GM21619 (cell line): ENCODE measurements at regions not wholly inside any gene's neighbourhood (a gene's known extent, or its start where the extent isn't known, plus 50 kb on each side); places are given as distances from the start of the nearest gene placed in this dataset.
"Not testable (repeated sequence)": the region's sequence is repeated elsewhere in the genome, so short reads cannot be mapped to it uniquely, and the experiment has no call there.

Experiments
- ATAC-seq: cut with Tn5 transposase; IDR thresholded peaks from one replicate; pipeline ENCODE4 v1.9.1; 2021; ENCODE audit not compliant: unreplicated experiment

- no peak for ATAC-seq
Observed at GRCh38 chr2:76050196-76050595, 339.5 kb upstream of the GCFC2 start.

DNA sequence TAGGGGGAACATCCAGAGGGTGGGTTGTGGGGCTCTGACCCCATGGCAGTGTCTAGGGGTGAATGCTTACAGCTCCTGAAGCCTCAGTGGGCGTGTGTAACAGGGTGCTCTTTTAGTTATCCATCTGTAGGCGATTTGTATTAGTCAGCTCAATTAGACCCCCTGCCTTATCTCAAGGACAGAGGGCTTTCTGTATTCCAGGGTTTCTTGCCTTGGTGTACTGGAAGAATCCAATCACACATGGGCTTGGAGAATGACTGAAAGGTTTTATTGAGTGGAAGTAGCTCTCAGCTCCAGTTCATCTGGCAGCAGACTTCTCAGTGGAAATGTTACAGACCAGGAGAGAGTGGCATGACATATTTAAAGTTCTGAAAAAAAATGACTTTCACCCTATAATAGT, 334.0 kb upstream of the GCFC2 start:
- no peak for ATAC-seq

- no peak for ATAC-seq
Observed at GRCh38 chr2:76039505-76039904, 328.8 kb upstream of the GCFC2 start.

DNA sequence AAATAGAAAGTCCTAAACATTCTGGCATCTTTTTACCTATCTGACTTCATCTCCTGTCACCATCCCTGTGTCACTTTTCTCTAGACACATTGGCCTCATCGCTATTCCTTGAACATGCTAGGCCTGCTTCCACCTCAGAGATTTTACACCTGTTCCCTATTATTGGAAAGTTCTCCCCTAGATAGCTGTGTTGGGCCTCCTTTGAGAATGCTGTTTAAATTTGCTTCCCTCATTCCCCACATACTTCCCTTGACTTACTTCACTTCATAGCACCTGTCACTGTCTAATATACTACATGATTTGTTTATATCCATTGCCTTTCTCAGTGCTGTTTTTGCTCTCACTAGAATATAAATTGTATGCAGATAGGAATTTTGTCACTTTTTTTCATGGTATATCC, 317.0 kb upstream of the GCFC2 start:
- ATAC-seq: no peak

- no peak for ATAC-seq
Observed at GRCh38 chr2:76019128-76019527, 308.4 kb upstream of the GCFC2 start.

GRCh38 chr2:76009484-76009883, 298.8 kb upstream of the GCFC2 start:
- ATAC-seq: no peak

DNA sequence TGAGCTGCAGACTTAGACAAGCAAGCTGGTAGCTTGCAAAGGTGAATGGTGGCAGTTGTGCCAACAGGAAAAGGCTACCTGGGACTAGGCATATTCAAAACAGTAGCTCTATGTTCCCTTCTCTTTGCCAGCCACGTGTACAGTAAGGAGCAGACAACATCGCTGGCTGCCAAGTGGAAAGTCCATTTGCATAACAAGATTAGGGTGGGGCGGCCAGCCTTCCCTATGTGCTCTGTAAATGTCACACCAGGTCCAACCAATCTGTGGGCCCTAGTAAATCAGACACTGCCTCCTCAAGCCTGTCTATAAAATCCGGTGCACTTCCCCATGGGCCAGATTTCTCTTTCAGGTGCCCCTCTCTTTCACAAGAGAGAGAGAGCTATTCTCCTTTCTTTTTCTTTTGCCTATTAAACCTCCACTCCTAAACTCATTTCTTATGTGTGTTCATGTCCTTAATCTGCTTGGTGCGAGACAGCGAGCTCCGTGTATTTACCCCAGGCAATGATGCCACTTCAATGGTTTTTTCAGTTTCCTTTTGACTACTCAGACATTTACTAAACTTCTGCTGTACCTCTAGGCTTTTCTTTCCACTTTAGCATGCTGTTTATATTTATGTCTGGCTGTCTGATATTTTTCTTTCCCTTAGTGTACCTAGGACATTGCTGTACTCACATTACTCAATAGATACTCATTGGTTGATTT, 297.4 kb upstream of the GCFC2 start:
- peak; percentile 62 for ATAC-seq

GRCh38 chr2:76000425-76000824, 289.7 kb upstream of the GCFC2 start:
- no peak for ATAC-seq

GRCh38 chr2:75998451-75998850, 287.7 kb upstream of the GCFC2 start:
- ATAC-seq: no peak

- ATAC-seq: no peak
Observed at GRCh38 chr2:75994759-75995158, 284.0 kb upstream of the GCFC2 start.

DNA sequence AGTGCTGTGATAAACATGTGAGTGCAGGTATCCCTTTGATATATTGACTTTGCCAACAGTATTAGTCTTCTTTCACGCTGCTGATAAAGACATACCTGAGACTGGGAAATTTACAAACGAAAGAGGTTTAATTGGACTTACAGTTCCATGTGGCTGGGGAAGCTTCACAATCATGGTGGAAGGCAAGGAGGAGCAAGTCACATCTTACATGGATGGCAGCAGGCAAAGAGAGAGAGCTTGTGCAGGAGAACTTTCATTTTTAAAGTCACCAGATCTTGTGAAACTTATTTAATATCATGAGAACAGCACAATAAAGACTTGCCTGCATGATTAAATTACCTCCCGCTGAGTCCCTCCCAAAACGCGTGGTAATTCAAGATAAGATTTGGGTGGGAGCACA, 277.9 kb upstream of the GCFC2 start:
- not testable (repeated sequence) for ATAC-seq

DNA sequence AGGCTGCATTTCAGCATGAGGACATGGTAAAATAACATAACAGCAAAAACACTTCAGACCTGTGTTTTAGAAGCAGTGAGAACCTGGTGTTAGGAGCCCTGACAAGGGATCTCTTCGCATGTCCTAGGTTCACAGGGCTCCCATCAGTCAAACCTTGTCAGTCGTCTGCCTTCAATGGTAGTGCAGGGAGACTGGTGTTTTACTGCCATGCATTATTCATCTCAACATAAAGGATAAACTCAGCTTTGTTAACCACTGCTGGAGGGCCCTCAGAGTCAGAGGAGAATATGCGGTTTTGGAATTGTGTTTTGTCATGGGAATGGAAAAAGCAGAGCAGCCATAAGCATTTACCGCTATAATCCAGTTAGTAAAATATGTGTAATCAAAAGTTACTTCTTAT, 275.9 kb upstream of the GCFC2 start:
- ATAC-seq: no peak

DNA sequence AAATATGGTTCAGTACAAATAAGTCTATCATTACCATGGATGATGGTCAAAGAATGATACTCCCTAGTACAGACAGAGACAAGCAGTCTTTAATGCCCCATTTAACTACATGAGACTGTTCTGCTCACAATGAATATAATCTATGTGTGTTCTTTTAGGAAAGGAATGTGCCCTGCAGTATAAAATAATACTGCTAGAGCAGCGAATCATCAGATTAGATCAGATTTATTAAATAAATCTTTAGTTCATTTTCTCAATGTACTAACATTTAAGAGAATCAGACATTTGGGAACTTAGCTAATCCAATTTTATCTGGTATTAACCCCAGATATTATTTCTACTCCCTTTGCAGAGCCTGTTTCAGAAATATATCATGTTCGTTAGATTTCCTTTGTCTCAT, 272.0 kb upstream of the GCFC2 start:
- no peak for ATAC-seq

DNA sequence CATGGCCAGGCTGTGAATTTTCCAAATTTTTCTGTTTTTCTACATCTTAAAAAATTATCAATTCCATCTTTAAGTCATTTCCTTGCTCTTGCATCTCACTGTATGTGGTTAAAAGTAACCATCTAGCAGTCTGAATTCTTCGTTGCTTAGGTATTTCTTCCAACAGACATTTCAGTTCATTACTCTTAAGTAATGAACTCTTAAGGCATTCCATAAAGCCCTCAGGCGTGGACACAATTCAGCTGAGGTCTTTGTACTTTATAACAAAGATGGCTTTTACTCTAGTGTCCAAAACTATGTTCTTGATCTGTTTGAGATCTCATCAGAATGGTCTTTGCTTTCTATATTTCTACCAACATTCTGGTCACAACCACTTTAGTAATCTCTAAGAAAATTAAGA, 253.9 kb upstream of the GCFC2 start:
- ATAC-seq: no peak

DNA sequence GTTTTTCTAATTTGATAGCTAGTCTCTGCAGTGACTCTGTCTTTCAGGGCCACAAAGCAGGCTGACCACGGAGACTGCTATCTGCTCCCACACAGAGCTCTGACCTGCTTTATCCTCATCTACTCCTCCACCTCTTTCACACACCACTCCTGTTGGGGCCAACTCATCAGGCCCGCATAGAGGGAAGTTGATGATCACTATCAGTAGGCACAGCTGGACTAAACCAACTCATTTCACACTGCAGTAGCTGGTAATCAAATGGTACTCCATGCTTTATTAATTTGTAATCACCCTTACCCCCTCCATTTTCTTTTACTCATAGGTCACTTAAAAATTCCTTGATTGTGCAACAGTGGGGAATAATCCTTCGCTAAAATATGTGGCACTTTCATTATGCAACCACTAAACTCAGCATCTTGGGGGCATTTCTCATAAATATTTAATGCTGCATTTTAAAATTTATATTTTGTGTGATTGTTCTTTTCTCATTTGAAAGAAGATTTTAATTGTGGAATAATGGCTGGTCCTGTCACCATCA, 249.8 kb upstream of the GCFC2 start:
- ATAC-seq: no peak

- no peak for ATAC-seq
Observed at GRCh38 chr2:75959724-75960471, 249.2 kb upstream of the GCFC2 start.

- ATAC-seq: no peak
Observed at GRCh38 chr2:75954761-75955160, 244.0 kb upstream of the GCFC2 start.

GRCh38 chr2:75952173-75952572, 241.5 kb upstream of the GCFC2 start:
- ATAC-seq: no peak

DNA sequence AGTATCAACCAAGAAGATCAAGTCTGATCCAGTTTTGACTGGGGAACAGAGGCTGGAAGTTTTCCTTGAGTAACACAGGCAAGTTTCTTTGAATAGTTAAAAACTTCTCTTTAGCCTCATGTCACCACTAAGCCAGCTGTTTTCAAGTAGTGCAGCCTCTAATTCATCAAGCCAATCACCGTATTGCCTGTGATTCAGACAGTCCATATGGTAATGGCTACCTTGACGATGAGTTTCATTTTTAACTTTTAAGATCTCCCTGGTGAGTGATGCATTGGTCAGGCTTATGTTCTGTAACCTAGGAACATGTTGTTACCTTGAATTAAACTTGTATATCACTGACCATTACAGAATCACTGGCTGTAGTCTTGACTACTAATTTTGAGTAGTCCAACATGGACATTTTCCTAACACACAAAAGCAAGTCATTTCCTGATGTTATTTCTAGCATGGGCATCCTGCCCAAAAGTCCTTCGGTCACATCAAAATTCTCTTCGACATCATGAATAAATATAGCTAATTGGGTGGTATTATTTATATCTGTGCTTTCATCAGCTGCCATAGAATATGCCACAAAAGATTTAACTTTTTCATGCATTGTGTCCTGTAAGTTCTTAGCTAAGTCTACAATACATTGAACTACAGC, 238.8 kb upstream of the GCFC2 start:
- ATAC-seq: no peak

GRCh38 chr2:75936311-75936710, 225.6 kb upstream of the GCFC2 start:
- no peak for ATAC-seq

GRCh38 chr2:75932996-75933395, 222.3 kb upstream of the GCFC2 start:
- ATAC-seq: no peak

GRCh38 chr2:75928093-75928492, 217.4 kb upstream of the GCFC2 start:
- ATAC-seq: no peak
